A673 (cell line): ENCODE measurements at regions not wholly inside any gene's neighbourhood (a gene's known extent, or its start where the extent isn't known, plus 50 kb on each side); places are given as distances from the start of the nearest gene placed in this dataset.

ENCODE experiments used
- CTCF ChIP-seq: fragments of 300-800, 200-600 bp; sonication (generic); conservative IDR thresholded peaks from 2 replicates; pipeline ENCODE4 v1.5.1; 2017; ENCODE audit warnings: low read depth, mild to moderate bottlenecking, antibody characterized with exemption, low read length, moderate library complexity, mixed read lengths
- EZH2 ChIP-seq: fragments of 200-600 bp; sonication (generic); IDR thresholded peaks from 2 replicates; pipeline ENCODE4 v1.6.1; 2017; ENCODE audit warnings: borderline replicate concordance, low read depth, mild to moderate bottlenecking, mixed read lengths, antibody characterized with exemption, low read length; ENCODE audit not compliant: poor library complexity, severe bottlenecking

- TF ChIP-seq EZH2 (no peak), CTCF (no peak)
These were observed 92.5 kb downstream of the TMPRSS5 start for GRCh38 chr11:113613619-113614018.
